ENCODE measurements at regions not wholly inside any gene's neighbourhood (a gene's known extent, or its start where the extent isn't known, plus 50 kb on each side); places are given as distances from the start of the nearest gene placed in this dataset.
A peak's percentile ranks its signal among the peaks of the same experiment; 100 is the strongest.

GRCh38 chr12:71240946-71241345 lies 83.1 kb upstream of the TSPAN8 start:
- DNase-seq (ENCODE audit: low spot score), result no peak
- FAIRE-seq, result no peak

- no peak for FAIRE-seq
- no peak for DNase-seq (ENCODE audit: low spot score)
These were observed 81.9 kb upstream of the TSPAN8 start for GRCh38 chr12:71239731-71240130.

- FAIRE-seq, result no peak
- DNase-seq (ENCODE audit: low spot score), result no peak
These were observed 79.3 kb upstream of the TSPAN8 start for GRCh38 chr12:71237128-71237527.

GRCh38 chr12:71236133-71236660 lies 78.4 kb upstream of the TSPAN8 start:
- FAIRE-seq (no peak), DNase-seq (ENCODE audit: low spot score) (no peak)

GRCh38 chr12:71233083-71233482 lies 75.3 kb upstream of the TSPAN8 start:
- FAIRE-seq, result no peak
- no peak for DNase-seq (ENCODE audit: low spot score)

GRCh38 chr12:71230542-71230941 lies 72.7 kb upstream of the TSPAN8 start:
- no peak for FAIRE-seq
- no peak for DNase-seq (ENCODE audit: low spot score)

GRCh38 chr12:71223139-71223538 lies 65.3 kb upstream of the TSPAN8 start:
- FAIRE-seq (no peak), DNase-seq (ENCODE audit: low spot score) (no peak)

GRCh38 chr12:71222436-71222835 lies 64.6 kb upstream of the TSPAN8 start:
- no peak for DNase-seq (ENCODE audit: low spot score)
- no peak for FAIRE-seq

- FAIRE-seq (no peak), DNase-seq (ENCODE audit: low spot score) (no peak)
These were observed 62.5 kb upstream of the TSPAN8 start for GRCh38 chr12:71220260-71220659.

- no peak for DNase-seq (ENCODE audit: low spot score)
These were observed 61.4 kb upstream of the TSPAN8 start for GRCh38 chr12:71219224-71219623.

GRCh38 chr12:71218616-71219015 lies 60.8 kb upstream of the TSPAN8 start:
- FAIRE-seq, result no peak

More at GRCh38 chr12:71219224-71219623, 61.4 kb upstream of the TSPAN8 start:
- FAIRE-seq, result no peak

GRCh38 chr12:71216725-71217579 lies 59.2 kb upstream of the TSPAN8 start:
- peak; percentile 10 for DNase-seq (ENCODE audit: low spot score)
- no peak for FAIRE-seq

More at GRCh38 chr12:71218616-71219015, 60.8 kb upstream of the TSPAN8 start:
- no peak for DNase-seq (ENCODE audit: low spot score)

- FAIRE-seq (no peak), DNase-seq (ENCODE audit: low spot score) (no peak)
These were observed 56.9 kb upstream of the TSPAN8 start for GRCh38 chr12:71214511-71215285.

GRCh38 chr12:71208053-71208685 lies 50.4 kb upstream of the TSPAN8 start:
- DNase-seq (ENCODE audit: low spot score) (no peak), FAIRE-seq (no peak)
